Endothelial cell of umbilical vein (primary cell): ENCODE measurements at regions not wholly inside any gene's neighbourhood (a gene's known extent, or its start where the extent isn't known, plus 50 kb on each side); places are given as distances from the start of the nearest gene placed in this dataset.

Experiments used
- CTCF ChIP-seq, 2 donors: IDR thresholded peaks; 1 replicate in 1 of 2; 2 replicates in 1 of 2; pipeline ENCODE4 v1.5.1; 2011; ENCODE audit warnings: low read length in 2 of 2, mild to moderate bottlenecking in 2 of 2, moderate library complexity in 2 of 2, control low read depth in 1 of 2, inconsistent platforms in 1 of 2, low read depth in 1 of 2; ENCODE audit not compliant: insufficient read depth in 1 of 2; ENCODE audit errors: extremely low read depth in 1 of 2
- EZH2 ChIP-seq: IDR thresholded peaks from 2 replicates; pipeline ENCODE4 v1.6.1; 2012; ENCODE audit warnings: borderline replicate concordance, low read depth, mild to moderate bottlenecking, moderate library complexity, low read length, inconsistent platforms; ENCODE audit not compliant: severe bottlenecking
- JUN ChIP-seq: IDR thresholded peaks from 2 replicates; pipeline ENCODE4 v1.6.1; 2011; ENCODE audit warnings: borderline replicate concordance, low read depth; ENCODE audit not compliant: insufficient read length, insufficient read depth
- MYC ChIP-seq: IDR thresholded peaks from one replicate; pipeline ENCODE4 v1.6.1; 2011; ENCODE audit warnings: mild to moderate bottlenecking, low read depth, low read length
- POLR2A ChIP-seq: IDR thresholded peaks from 2 replicates; pipeline ENCODE4 v1.6.1; 2012; ENCODE audit warnings: low read depth, mild to moderate bottlenecking, control low read depth, low read length
- POLR2AphosphoS5 ChIP-seq: IDR thresholded peaks from 2 replicates; pipeline ENCODE4 v1.6.1; 2012; ENCODE audit warnings: low read depth, mild to moderate bottlenecking, control low read depth, low read length, moderate library complexity; ENCODE audit not compliant: insufficient read depth

- TF ChIP-seq POLR2AphosphoS5: no peak
- no peak for TF ChIP-seq MYC
- no peak for TF ChIP-seq CTCF (IDR thresholded peaks at IDR 0.05; ENCODE audit: extremely low read depth in 1 of 2, insufficient read depth in 1 of 2, low read depth in 1 of 2, low read length in 2 of 2)
- no peak for TF ChIP-seq EZH2
- no peak for TF ChIP-seq POLR2A
- no peak for TF ChIP-seq JUN
These were observed 74.9 kb upstream of the ZC3H11B start for GRCh38 chr1:219687779-219688178.
